ENCODE measurements at regions not wholly inside any gene's neighbourhood (a gene's known extent, or its start where the extent isn't known, plus 50 kb on each side); places are given as distances from the start of the nearest gene placed in this dataset.

DNA sequence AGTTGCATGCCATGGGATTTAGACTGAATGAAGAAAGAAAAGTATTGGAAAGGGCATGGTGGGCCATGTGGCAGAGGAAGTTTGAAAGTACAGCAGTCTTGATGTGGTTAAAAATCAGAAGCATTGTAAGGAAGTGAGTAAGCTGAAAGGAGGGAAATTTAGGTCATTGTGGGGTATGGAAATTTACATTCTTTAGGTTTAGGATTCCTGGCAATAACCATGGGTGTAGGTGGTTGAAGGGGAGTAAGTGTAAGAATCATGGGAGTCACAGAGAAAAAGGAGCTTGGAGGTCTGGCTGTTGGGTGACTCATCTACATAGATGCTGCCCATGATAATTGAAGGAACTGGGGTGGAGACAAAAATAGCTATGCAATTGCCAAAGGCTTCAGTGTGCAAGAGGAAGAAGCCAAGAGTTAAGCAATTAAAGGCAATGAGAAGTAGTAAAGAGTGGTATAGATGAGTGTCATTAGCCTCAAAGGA lies 243.8 kb upstream of the LDB2 start:
- TF ChIP-seq, protein P1, sequence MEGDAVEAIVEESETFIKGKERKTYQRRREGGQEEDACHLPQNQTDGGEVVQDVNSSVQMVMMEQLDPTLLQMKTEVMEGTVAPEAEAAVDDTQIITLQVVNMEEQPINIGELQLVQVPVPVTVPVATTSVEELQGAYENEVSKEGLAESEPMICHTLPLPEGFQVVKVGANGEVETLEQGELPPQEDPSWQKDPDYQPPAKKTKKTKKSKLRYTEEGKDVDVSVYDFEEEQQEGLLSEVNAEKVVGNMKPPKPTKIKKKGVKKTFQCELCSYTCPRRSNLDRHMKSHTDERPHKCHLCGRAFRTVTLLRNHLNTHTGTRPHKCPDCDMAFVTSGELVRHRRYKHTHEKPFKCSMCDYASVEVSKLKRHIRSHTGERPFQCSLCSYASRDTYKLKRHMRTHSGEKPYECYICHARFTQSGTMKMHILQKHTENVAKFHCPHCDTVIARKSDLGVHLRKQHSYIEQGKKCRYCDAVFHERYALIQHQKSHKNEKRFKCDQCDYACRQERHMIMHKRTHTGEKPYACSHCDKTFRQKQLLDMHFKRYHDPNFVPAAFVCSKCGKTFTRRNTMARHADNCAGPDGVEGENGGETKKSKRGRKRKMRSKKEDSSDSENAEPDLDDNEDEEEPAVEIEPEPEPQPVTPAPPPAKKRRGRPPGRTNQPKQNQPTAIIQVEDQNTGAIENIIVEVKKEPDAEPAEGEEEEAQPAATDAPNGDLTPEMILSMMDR (IDR thresholded peaks at IDR 0.05; ENCODE audit: low read depth, low read length), result no peak
- TF ChIP-seq, protein P2, sequence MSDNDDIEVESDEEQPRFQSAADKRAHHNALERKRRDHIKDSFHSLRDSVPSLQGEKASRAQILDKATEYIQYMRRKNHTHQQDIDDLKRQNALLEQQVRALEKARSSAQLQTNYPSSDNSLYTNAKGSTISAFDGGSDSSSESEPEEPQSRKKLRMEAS (IDR thresholded peaks at IDR 0.05; ENCODE audit: low read depth, low read length), result 0 out of 2 replicates have a peak, but pooled peaks have one; percentile 56
